ENCODE measurements at regions not wholly inside any gene's neighbourhood (a gene's known extent, or its start where the extent isn't known, plus 50 kb on each side); places are given as distances from the start of the nearest gene placed in this dataset.

- TF ChIP-seq CTCF (IDR thresholded peaks at IDR 0.05): no peak
- TF ChIP-seq EZH2 (IDR thresholded peaks at IDR 0.05; ENCODE audit: borderline replicate concordance, insufficient read depth, low read depth, low read length, poor library complexity, severe bottlenecking): no peak
These were observed 91.2 kb downstream of the LRATD1 start for GRCh38 chr2:14723684-14724083.

All from B cell (primary cell).